ENCODE measurements at regions not wholly inside any gene's neighbourhood (a gene's known extent, or its start where the extent isn't known, plus 50 kb on each side); places are given as distances from the start of the nearest gene placed in this dataset.

DNA sequence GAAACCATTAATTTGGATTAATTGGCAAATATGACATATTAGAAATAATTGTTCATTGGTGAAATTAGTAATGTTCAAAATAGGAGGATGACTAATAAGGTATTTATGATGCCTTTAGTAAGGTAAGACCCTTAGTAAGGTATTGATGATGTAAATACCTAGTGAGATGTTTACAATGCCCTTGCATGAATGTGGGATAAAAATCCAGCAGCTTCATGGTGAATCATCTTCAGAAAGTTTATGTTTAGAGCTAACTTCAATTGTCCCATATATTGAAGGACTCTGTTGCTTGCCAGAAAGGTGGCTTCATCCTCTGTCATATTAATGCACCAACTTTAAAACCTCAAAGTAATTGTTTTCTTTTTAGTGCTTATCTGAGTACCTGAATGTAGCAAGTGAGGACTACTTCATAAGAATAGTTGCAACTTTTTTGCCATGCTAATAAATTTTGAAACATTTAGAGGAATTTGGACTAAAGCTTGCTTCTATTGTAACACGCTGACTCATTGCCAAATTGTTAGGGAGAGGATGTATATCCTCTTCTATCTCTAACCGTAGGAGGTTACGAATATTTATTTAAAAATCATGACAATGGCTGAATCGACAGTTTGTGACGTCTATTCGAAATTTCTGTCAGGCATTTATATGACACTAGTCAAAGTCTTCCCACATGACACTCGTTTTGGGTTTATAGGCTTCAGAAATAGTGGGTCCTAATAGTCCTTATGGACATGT is 174.1 kb upstream of the HS3ST1 start:
- Histone ChIP-seq H3K4me1 (ENCODE audit: control insufficient read depth in 5 of 5, insufficient read depth in 5 of 5, low read length in 5 of 5) (peaks cover 0 to 6% (median 0%) of the 10 kb centered on the region in 5 donors), H3K4me3 (ENCODE audit: low read depth in 1 of 5, low read length in 5 of 5) (no peak overlapping the region), H3K9me3 (ENCODE audit: control insufficient read depth in 5 of 5, low read length in 5 of 5) (no peaks in the 10 kb centered on the region), H3K27me3 (ENCODE audit: control insufficient read depth in 5 of 5, insufficient read depth in 4 of 5, low read length in 5 of 5) (no peaks in the 10 kb centered on the region), H3K27ac (ENCODE audit: low read depth, low read length) (no peak overlapping the region), H3K36me3 (ENCODE audit: control insufficient read depth in 5 of 5, insufficient read depth in 5 of 5, low read length in 5 of 5) (no peaks in the 10 kb centered on the region), H3K9ac (ENCODE audit: low read length in 5 of 5) (no peak overlapping the region)

DNA sequence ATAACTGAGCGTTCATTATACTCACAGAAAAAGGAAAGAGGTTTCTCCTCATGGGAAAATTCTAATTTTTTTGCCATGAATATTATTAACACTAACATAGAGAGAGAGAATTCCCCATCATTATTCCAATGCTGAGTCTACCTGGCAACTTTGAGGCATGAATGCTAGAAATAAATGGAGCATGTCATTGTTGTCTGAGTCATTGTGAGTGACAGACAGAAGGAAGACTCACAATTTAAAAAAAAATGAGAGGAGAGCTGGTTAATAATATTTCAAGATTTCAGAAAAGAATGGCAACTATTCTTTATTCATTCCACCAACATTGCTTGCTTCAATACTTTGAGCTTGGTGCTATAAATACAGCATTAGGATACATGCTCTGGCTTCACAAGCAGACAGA is 170.4 kb upstream of the HS3ST1 start:
- H3K27ac ChIP-seq (ENCODE audit: low read depth, low read length): no peak overlapping the region
- no peaks in the 10 kb centered on the region for H3K27me3 ChIP-seq (ENCODE audit: control insufficient read depth in 5 of 5, insufficient read depth in 4 of 5, low read length in 5 of 5)
- no peaks in the 10 kb centered on the region for H3K4me1 ChIP-seq (ENCODE audit: control insufficient read depth in 5 of 5, insufficient read depth in 5 of 5, low read length in 5 of 5)
- H3K9ac ChIP-seq (ENCODE audit: low read length in 5 of 5): no peak overlapping the region
- H3K4me3 ChIP-seq (ENCODE audit: low read depth in 1 of 5, low read length in 5 of 5): no peak overlapping the region
- H3K9me3 ChIP-seq (ENCODE audit: control insufficient read depth in 5 of 5, low read length in 5 of 5): no peaks in the 10 kb centered on the region
- no peaks in the 10 kb centered on the region for H3K36me3 ChIP-seq (ENCODE audit: control insufficient read depth in 5 of 5, insufficient read depth in 5 of 5, low read length in 5 of 5)

GRCh38 chr4:11598591-11598990 is 169.9 kb upstream of the HS3ST1 start:
- H3K27ac ChIP-seq (ENCODE audit: low read depth, low read length): no peak overlapping the region

GRCh38 chr4:11597506-11597905 is 168.8 kb upstream of the HS3ST1 start:
- no peaks in the 10 kb centered on the region for H3K36me3 ChIP-seq (ENCODE audit: control insufficient read depth in 5 of 5, insufficient read depth in 5 of 5, low read length in 5 of 5)
- no peak overlapping the region for H3K4me3 ChIP-seq (ENCODE audit: low read depth in 1 of 5, low read length in 5 of 5)
- no peaks in the 10 kb centered on the region for H3K9me3 ChIP-seq (ENCODE audit: control insufficient read depth in 5 of 5, low read length in 5 of 5)
- H3K9ac ChIP-seq (ENCODE audit: low read length in 5 of 5): no peak overlapping the region
- no peak overlapping the region for H3K27ac ChIP-seq (ENCODE audit: low read depth, low read length)
- H3K4me1 ChIP-seq (ENCODE audit: control insufficient read depth in 5 of 5, insufficient read depth in 5 of 5, low read length in 5 of 5): no peaks in the 10 kb centered on the region
- H3K27me3 ChIP-seq (ENCODE audit: control insufficient read depth in 5 of 5, insufficient read depth in 4 of 5, low read length in 5 of 5): no peaks in the 10 kb centered on the region

More at GRCh38 chr4:11598591-11598990, 169.9 kb upstream of the HS3ST1 start:
- no peaks in the 10 kb centered on the region for H3K27me3 ChIP-seq (ENCODE audit: control insufficient read depth in 5 of 5, insufficient read depth in 4 of 5, low read length in 5 of 5)
- no peaks in the 10 kb centered on the region for H3K4me1 ChIP-seq (ENCODE audit: control insufficient read depth in 5 of 5, insufficient read depth in 5 of 5, low read length in 5 of 5)
- H3K36me3 ChIP-seq (ENCODE audit: control insufficient read depth in 5 of 5, insufficient read depth in 5 of 5, low read length in 5 of 5): no peaks in the 10 kb centered on the region
- no peak overlapping the region for H3K4me3 ChIP-seq (ENCODE audit: low read depth in 1 of 5, low read length in 5 of 5)
- no peaks in the 10 kb centered on the region for H3K9me3 ChIP-seq (ENCODE audit: control insufficient read depth in 5 of 5, low read length in 5 of 5)
- no peak overlapping the region for H3K9ac ChIP-seq (ENCODE audit: low read length in 5 of 5)

GRCh38 chr4:11596989-11597388 is 168.3 kb upstream of the HS3ST1 start:
- Histone ChIP-seq H3K9ac (ENCODE audit: low read length in 5 of 5) (no peak overlapping the region), H3K4me1 (ENCODE audit: control insufficient read depth in 5 of 5, insufficient read depth in 5 of 5, low read length in 5 of 5) (no peaks in the 10 kb centered on the region), H3K9me3 (ENCODE audit: control insufficient read depth in 5 of 5, low read length in 5 of 5) (no peaks in the 10 kb centered on the region), H3K36me3 (ENCODE audit: control insufficient read depth in 5 of 5, insufficient read depth in 5 of 5, low read length in 5 of 5) (no peaks in the 10 kb centered on the region), H3K27ac (ENCODE audit: low read depth, low read length) (no peak overlapping the region), H3K4me3 (ENCODE audit: low read depth in 1 of 5, low read length in 5 of 5) (no peak overlapping the region), H3K27me3 (ENCODE audit: control insufficient read depth in 5 of 5, insufficient read depth in 4 of 5, low read length in 5 of 5) (no peaks in the 10 kb centered on the region)

- Histone ChIP-seq H3K36me3 (ENCODE audit: control insufficient read depth in 5 of 5, insufficient read depth in 5 of 5, low read length in 5 of 5) (no peaks in the 10 kb centered on the region), H3K9ac (ENCODE audit: low read length in 5 of 5) (no peak overlapping the region), H3K4me1 (ENCODE audit: control insufficient read depth in 5 of 5, insufficient read depth in 5 of 5, low read length in 5 of 5) (no peaks in the 10 kb centered on the region), H3K27ac (ENCODE audit: low read depth, low read length) (no peak overlapping the region), H3K27me3 (ENCODE audit: control insufficient read depth in 5 of 5, insufficient read depth in 4 of 5, low read length in 5 of 5) (no peaks in the 10 kb centered on the region), H3K4me3 (ENCODE audit: low read depth in 1 of 5, low read length in 5 of 5) (no peak overlapping the region), H3K9me3 (ENCODE audit: control insufficient read depth in 5 of 5, low read length in 5 of 5) (no peaks in the 10 kb centered on the region)
These were observed 165.0 kb upstream of the HS3ST1 start for GRCh38 chr4:11593576-11594116.

- no peak overlapping the region for H3K9ac ChIP-seq (ENCODE audit: low read length in 5 of 5)
- H3K4me3 ChIP-seq (ENCODE audit: low read depth in 1 of 5, low read length in 5 of 5): no peak overlapping the region
- no peaks in the 10 kb centered on the region for H3K27me3 ChIP-seq (ENCODE audit: control insufficient read depth in 5 of 5, insufficient read depth in 4 of 5, low read length in 5 of 5)
- H3K9me3 ChIP-seq (ENCODE audit: control insufficient read depth in 5 of 5, low read length in 5 of 5): no peaks in the 10 kb centered on the region
- no peaks in the 10 kb centered on the region for H3K36me3 ChIP-seq (ENCODE audit: control insufficient read depth in 5 of 5, insufficient read depth in 5 of 5, low read length in 5 of 5)
- H3K4me1 ChIP-seq (ENCODE audit: control insufficient read depth in 5 of 5, insufficient read depth in 5 of 5, low read length in 5 of 5): no peaks in the 10 kb centered on the region
- H3K27ac ChIP-seq (ENCODE audit: low read depth, low read length): no peak overlapping the region
These were observed 163.6 kb upstream of the HS3ST1 start for GRCh38 chr4:11592276-11592675.

GRCh38 chr4:11590132-11590531 is 161.4 kb upstream of the HS3ST1 start:
- Histone ChIP-seq H3K9ac (ENCODE audit: low read length in 5 of 5) (no peak overlapping the region), H3K36me3 (ENCODE audit: control insufficient read depth in 5 of 5, insufficient read depth in 5 of 5, low read length in 5 of 5) (no peaks in the 10 kb centered on the region), H3K27ac (ENCODE audit: low read depth, low read length) (no peak overlapping the region), H3K9me3 (ENCODE audit: control insufficient read depth in 5 of 5, low read length in 5 of 5) (no peaks in the 10 kb centered on the region), H3K4me3 (ENCODE audit: low read depth in 1 of 5, low read length in 5 of 5) (no peak overlapping the region), H3K4me1 (ENCODE audit: control insufficient read depth in 5 of 5, insufficient read depth in 5 of 5, low read length in 5 of 5) (no peaks in the 10 kb centered on the region), H3K27me3 (ENCODE audit: control insufficient read depth in 5 of 5, insufficient read depth in 4 of 5, low read length in 5 of 5) (no peaks in the 10 kb centered on the region)

DNA sequence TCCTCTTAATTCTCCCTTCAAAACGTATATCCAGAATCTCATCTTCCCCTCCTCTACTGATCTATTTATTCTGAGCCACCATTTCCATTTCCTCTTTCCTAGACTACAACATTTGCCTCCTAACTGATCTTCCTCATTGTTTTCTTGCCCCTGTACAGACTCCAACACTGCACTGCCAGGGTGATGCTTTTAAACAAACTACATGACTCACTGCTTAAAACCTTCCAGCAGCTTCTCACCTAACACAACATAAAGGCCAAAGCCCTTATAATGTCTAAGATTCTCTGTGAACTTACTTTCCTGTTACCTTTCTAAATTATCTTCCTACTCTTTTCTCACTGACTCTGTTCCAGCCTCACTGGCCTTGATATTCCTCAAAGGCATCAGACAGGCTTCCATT is 161.0 kb upstream of the HS3ST1 start:
- Histone ChIP-seq H3K36me3 (ENCODE audit: control insufficient read depth in 5 of 5, insufficient read depth in 5 of 5, low read length in 5 of 5) (no peaks in the 10 kb centered on the region), H3K9me3 (ENCODE audit: control insufficient read depth in 5 of 5, low read length in 5 of 5) (no peaks in the 10 kb centered on the region), H3K4me1 (ENCODE audit: control insufficient read depth in 5 of 5, insufficient read depth in 5 of 5, low read length in 5 of 5) (no peaks in the 10 kb centered on the region), H3K27me3 (ENCODE audit: control insufficient read depth in 5 of 5, insufficient read depth in 4 of 5, low read length in 5 of 5) (no peaks in the 10 kb centered on the region), H3K9ac (ENCODE audit: low read length in 5 of 5) (no peak overlapping the region), H3K4me3 (ENCODE audit: low read depth in 1 of 5, low read length in 5 of 5) (no peak overlapping the region), H3K27ac (ENCODE audit: low read depth, low read length) (no peak overlapping the region)

DNA sequence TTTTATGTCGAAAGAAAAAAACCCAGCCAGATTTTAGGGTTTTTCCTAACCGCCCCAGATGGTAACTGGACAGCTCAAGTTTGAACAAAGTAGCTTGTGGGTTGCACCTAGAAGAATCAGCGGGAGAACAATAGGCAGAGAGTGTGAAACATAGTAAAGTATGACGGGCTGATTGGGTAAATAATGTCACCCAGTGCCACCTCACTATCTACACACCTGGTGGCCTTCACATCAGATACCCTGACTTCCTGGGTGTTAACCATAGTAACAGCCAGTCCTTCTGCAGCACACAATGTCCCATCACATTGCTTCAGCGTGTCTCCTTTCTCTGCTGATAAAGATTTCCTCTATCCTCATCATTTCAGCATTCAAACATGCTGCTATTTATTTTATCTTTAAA is 159.1 kb upstream of the HS3ST1 start:
- Histone ChIP-seq H3K4me3 (ENCODE audit: low read depth in 1 of 5, low read length in 5 of 5) (no peak overlapping the region), H3K4me1 (ENCODE audit: control insufficient read depth in 5 of 5, insufficient read depth in 5 of 5, low read length in 5 of 5) (no peaks in the 10 kb centered on the region), H3K36me3 (ENCODE audit: control insufficient read depth in 5 of 5, insufficient read depth in 5 of 5, low read length in 5 of 5) (no peaks in the 10 kb centered on the region), H3K27me3 (ENCODE audit: control insufficient read depth in 5 of 5, insufficient read depth in 4 of 5, low read length in 5 of 5) (no peaks in the 10 kb centered on the region), H3K9ac (ENCODE audit: low read length in 5 of 5) (no peak overlapping the region), H3K27ac (ENCODE audit: low read depth, low read length) (no peak overlapping the region), H3K9me3 (ENCODE audit: control insufficient read depth in 5 of 5, low read length in 5 of 5) (no peaks in the 10 kb centered on the region)

All from subcutaneous abdominal adipose tissue (tissue), 5 donors.